WTC11 (cell line): ENCODE measurements at regions not wholly inside any gene's neighbourhood (a gene's known extent, or its start where the extent isn't known, plus 50 kb on each side); places are given as distances from the start of the nearest gene placed in this dataset.

Source experiments
- ATF3 ChIP-seq: sonication (generic); formaldehyde crosslinking; conservative IDR thresholded peaks from 2 replicates; pipeline ENCODE4 v1.8.1; 2022; ENCODE audit warnings: mild to moderate bottlenecking, missing genetic modification reagents
- CTCF ChIP-seq: fragments of 200-600 bp; IDR thresholded peaks from 2 replicates; pipeline ENCODE4 v1.8.0; 2022; ENCODE audit warnings: antibody characterized with exemption
- E2F4 ChIP-seq: sonication (generic); formaldehyde crosslinking; IDR thresholded peaks from 2 replicates; pipeline ENCODE4 v1.8.1; 2022; ENCODE audit warnings: low read depth, mild to moderate bottlenecking, moderate library complexity, missing genetic modification reagents, borderline replicate concordance
- IRF1 ChIP-seq: sonication (generic); formaldehyde crosslinking; IDR thresholded peaks from 2 replicates; pipeline ENCODE4 v1.8.0; 2023; ENCODE audit warnings: missing genetic modification reagents
- NFYB ChIP-seq: sonication (generic); formaldehyde crosslinking; conservative IDR thresholded peaks from 2 replicates; pipeline ENCODE4 v1.8.0; 2022; ENCODE audit warnings: low read depth, missing genetic modification reagents
- PREB ChIP-seq: sonication (generic); formaldehyde crosslinking; IDR thresholded peaks from 2 replicates; pipeline ENCODE4 v1.8.1; 2022; ENCODE audit warnings: mild to moderate bottlenecking, missing genetic modification reagents, moderate library complexity, borderline replicate concordance
- RELA ChIP-seq: sonication (generic); formaldehyde crosslinking; IDR thresholded peaks from 2 replicates; pipeline ENCODE4 v1.8.1; 2022; ENCODE audit warnings: missing genetic modification reagents, mild to moderate bottlenecking, borderline replicate concordance
- SMAD3 ChIP-seq: sonication (generic); formaldehyde crosslinking; IDR thresholded peaks from 2 replicates; pipeline ENCODE4 v1.8.0; 2022; ENCODE audit warnings: missing genetic modification reagents, mild to moderate bottlenecking, borderline replicate concordance
- SP1 ChIP-seq: sonication (generic); formaldehyde crosslinking; conservative IDR thresholded peaks from 2 replicates; pipeline ENCODE4 v1.8.1; 2022; ENCODE audit warnings: missing genetic modification reagents
- TP53 ChIP-seq: sonication (generic); formaldehyde crosslinking; IDR thresholded peaks from 2 replicates; pipeline ENCODE4 v1.8.1; 2023; ENCODE audit warnings: mild to moderate bottlenecking, missing genetic modification reagents
- ZNF416 ChIP-seq: fragments of 250-450 bp; sonication (Bioruptor Pico); IDR thresholded peaks from 2 replicates; pipeline ENCODE4 v1.9.0; 2021; ENCODE audit warnings: mild to moderate bottlenecking, inconsistent platforms

GRCh38 chr14:45709541-45709940 lies 456.5 kb upstream of the MIS18BP1 start:
- TF ChIP-seq CTCF, result no peak
- no peak for TF ChIP-seq SMAD3 (CRISPR knock-in tag)
- TF ChIP-seq ATF3, result no peak
- no peak for TF ChIP-seq NFYB (CRISPR knock-in tag)
- TF ChIP-seq PREB (CRISPR knock-in tag), result no peak
- TF ChIP-seq TP53, result no peak
- no peak for TF ChIP-seq IRF1 (CRISPR knock-in tag)
- no peak for TF ChIP-seq RELA (CRISPR knock-in tag)
- no peak for TF ChIP-seq ZNF416
- no peak for TF ChIP-seq SP1 (CRISPR knock-in tag)
- no peak for TF ChIP-seq E2F4 (CRISPR knock-in tag)
